OCI-LY1 (cell line): ENCODE measurements at regions not wholly inside any gene's neighbourhood (a gene's known extent, or its start where the extent isn't known, plus 50 kb on each side); places are given as distances from the start of the nearest gene placed in this dataset.

Source experiments
- CTCF ChIP-seq: fragments of 200-600 bp; sonication (generic), shearing (Covaris generic); IDR thresholded peaks from 2 replicates; pipeline ENCODE4 v1.5.1; 2017; ENCODE audit warnings: mild to moderate bottlenecking, antibody characterized with exemption, low read length, moderate library complexity, mixed read lengths
- EZH2 ChIP-seq: fragments of 200-600 bp; sonication (generic), shearing (Covaris generic); IDR thresholded peaks from 2 replicates; pipeline ENCODE4 v1.8.0; 2017; ENCODE audit warnings: borderline replicate concordance, mixed run types, mild to moderate bottlenecking, antibody characterized with exemption, low read length, moderate library complexity, mixed read lengths

GRCh38 chr12:130226126-130226525 is 63.9 kb downstream of the FZD10 start:
- TF ChIP-seq CTCF = no peak
- no peak for TF ChIP-seq EZH2
